Right atrium auricular region (tissue), 2 donors: ENCODE measurements at regions not wholly inside any gene's neighbourhood (a gene's known extent, or its start where the extent isn't known, plus 50 kb on each side); places are given as distances from the start of the nearest gene placed in this dataset.

ENCODE experiments used
- DNase-seq: peaks from one replicate; pipeline ENCODE4 v3.0.0-alpha.2; 2019; ENCODE audit warnings: low spot score
- H3K27ac ChIP-seq, 2 donors: fragments of 200-600 bp; sonication (generic); 1 replicate in 1 of 2; 2 replicates in 1 of 2; pipeline ENCODE4 v1.5.1; 2016 to 2019
- H3K27me3 ChIP-seq, 2 donors: fragments of 200-600 bp; sonication (generic); one replicate each; pipeline versions ENCODE4 v1.5.1 to v1.6.0; 2017 to 2019
- H3K36me3 ChIP-seq: fragments of 200-600 bp; sonication (generic); one replicate; pipeline ENCODE4 v1.5.1; 2016
- H3K4me1 ChIP-seq, 2 donors: fragments of 200-600 bp; sonication (generic); one replicate each; pipeline versions ENCODE4 v1.5.1 to v1.6.0; 2017 to 2019
- H3K4me3 ChIP-seq, 2 donors: fragments of 200-600 bp; sonication (generic); 1 replicate in 1 of 2; 2 replicates in 1 of 2; pipeline ENCODE4 v1.5.1; 2017 to 2019; ENCODE audit warnings: mild to moderate bottlenecking in 1 of 2, moderate library complexity in 1 of 2
- H3K9me3 ChIP-seq, 2 donors: fragments of 200-600 bp; sonication (generic); one replicate each; pipeline ENCODE4 v1.5.1; 2019
- TF ChIP-seq, protein P1 (sequence below), 2 donors: fragments of 200-600 bp; sonication (generic); IDR thresholded peaks; one replicate each; pipeline ENCODE4 v1.5.1; 2019; ENCODE audit warnings: antibody characterized with exemption in 2 of 2

DNA sequence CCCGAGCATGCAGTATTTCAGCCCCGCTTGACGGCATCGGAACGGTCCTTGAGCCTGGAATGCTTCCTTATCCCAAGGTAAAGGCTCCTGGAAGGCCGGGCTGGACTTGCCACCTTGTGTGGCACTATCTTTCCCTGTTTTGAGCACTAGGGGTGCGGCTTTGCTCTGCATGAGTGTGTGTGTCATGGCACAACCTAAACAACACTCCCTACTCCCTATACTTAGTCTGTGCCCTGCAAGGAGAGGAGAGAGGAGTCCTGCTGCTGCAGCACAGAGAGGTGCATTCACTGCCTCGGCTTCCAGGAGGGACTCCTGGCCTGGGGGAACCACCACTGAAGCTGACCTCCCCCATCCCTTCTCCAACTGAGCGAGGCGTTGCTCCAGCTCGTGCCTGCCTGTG is 60.4 kb upstream of the BACE2 start:
- no peaks in the 10 kb centered on the region for H3K4me1 ChIP-seq
- H3K27ac ChIP-seq, result no peak overlapping the region
- DNase-seq, result no peak
- H3K27me3 ChIP-seq, result no peaks in the 10 kb centered on the region
- TF ChIP-seq, protein P1, sequence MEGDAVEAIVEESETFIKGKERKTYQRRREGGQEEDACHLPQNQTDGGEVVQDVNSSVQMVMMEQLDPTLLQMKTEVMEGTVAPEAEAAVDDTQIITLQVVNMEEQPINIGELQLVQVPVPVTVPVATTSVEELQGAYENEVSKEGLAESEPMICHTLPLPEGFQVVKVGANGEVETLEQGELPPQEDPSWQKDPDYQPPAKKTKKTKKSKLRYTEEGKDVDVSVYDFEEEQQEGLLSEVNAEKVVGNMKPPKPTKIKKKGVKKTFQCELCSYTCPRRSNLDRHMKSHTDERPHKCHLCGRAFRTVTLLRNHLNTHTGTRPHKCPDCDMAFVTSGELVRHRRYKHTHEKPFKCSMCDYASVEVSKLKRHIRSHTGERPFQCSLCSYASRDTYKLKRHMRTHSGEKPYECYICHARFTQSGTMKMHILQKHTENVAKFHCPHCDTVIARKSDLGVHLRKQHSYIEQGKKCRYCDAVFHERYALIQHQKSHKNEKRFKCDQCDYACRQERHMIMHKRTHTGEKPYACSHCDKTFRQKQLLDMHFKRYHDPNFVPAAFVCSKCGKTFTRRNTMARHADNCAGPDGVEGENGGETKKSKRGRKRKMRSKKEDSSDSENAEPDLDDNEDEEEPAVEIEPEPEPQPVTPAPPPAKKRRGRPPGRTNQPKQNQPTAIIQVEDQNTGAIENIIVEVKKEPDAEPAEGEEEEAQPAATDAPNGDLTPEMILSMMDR (IDR thresholded peaks at IDR 0.05), result no peak
- no peaks in the 10 kb centered on the region for H3K36me3 ChIP-seq
- H3K9me3 ChIP-seq, result no peaks in the 10 kb centered on the region
- no peak overlapping the region for H3K4me3 ChIP-seq

DNA sequence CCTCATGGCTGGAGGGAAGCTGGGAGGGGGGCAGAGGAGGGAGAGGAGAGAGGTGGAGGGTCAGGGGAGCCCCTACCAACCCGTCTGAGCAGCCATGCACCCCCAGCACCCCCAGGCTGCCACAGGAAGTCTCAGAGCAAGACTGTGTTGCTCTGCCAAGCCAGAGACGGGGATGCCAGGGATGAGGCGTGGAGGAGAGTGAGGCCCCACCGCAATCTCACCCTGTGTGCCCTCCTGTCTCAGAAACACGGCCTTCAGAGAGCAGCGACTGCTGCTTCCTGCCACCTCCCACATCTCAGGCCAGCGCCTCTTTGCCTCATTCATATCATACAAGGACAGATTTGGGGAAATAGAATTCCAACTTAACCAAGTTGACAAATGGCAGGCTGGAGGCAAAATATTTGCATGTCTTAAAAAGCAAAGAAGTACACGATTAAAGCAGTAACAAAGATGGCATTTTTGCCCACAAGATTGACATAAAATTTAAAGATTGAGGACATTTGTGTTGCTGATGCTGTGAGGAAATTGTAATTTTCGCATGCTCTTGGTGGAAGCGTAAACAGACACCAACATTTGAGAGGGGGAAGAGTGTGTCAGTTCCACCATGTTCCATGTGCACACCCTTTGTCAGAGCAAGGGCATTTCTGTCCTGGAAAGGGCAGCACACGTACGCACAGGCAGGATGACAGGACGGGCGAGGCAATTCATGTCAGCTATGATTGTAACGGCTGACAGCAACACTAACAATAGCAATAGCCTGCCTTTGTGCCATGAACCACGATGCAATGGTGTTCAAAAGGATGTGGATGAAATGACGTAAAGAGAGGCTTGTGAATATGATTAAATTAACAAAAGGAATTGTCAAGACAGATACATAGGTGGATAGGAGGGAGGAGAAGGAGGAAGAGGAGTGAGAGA is 59.0 kb upstream of the BACE2 start:
- no peaks in the 10 kb centered on the region for H3K9me3 ChIP-seq
- H3K36me3 ChIP-seq, result no peaks in the 10 kb centered on the region
- TF ChIP-seq, protein P1 (IDR thresholded peaks at IDR 0.05), result no peak
- H3K27ac ChIP-seq, result no peak overlapping the region
- no peak overlapping the region for H3K4me3 ChIP-seq
- peaks cover 0 to 10% of the 10 kb centered on the region in 2 donors for H3K4me1 ChIP-seq
- H3K27me3 ChIP-seq, result no peaks in the 10 kb centered on the region
- DNase-seq, result no peak

DNA sequence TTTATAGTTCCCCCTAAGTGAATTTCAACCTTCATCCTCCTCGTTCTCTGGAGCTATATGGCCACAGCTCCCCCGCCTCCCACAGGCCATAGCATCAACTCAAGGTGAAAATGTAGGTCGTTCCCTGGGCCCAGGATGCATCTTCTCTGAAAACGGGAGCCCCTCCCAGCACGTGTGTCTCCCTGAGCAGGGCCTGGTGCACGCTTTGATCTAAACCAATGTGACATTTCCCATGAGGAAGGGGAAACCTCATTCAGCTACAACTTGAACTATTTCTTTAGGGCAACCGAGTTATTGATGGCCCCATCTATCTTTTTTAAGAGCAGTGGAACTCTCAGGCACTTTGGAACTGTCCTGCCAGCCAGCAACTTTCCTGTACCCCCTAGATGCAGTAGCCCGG is 57.8 kb upstream of the BACE2 start:
- no peak overlapping the region for H3K4me3 ChIP-seq
- H3K27me3 ChIP-seq, result no peaks in the 10 kb centered on the region

DNA sequence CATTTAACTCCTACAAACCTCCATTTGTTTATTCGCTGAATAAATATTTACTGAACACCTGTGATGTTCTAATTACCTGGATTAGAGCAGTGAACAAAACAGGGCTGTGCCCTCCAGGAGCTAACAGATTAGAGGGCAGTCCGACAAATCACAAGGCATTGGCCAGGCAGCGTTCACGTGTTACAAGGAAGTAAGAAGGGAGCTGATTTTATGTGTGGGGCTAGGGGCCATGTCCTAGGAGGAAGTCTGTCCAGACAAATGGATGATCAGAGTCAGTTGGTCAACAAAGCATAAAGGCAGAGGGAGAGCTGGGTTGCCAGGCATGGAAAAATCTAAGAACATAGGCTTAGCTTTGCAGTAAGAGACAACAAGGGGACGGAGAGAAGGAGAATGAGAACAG is 57.3 kb upstream of the BACE2 start:
- no peak overlapping the region for H3K4me3 ChIP-seq
- TF ChIP-seq, protein P1 (IDR thresholded peaks at IDR 0.05), result no peak
- no peak overlapping the region for H3K27ac ChIP-seq
- H3K27me3 ChIP-seq, result no peaks in the 10 kb centered on the region
- H3K36me3 ChIP-seq, result no peaks in the 10 kb centered on the region
- DNase-seq, result no peak
- no peaks in the 10 kb centered on the region for H3K9me3 ChIP-seq
- H3K4me1 ChIP-seq, result peaks cover 0 to 10% of the 10 kb centered on the region in 2 donors

More for the DNA sequence above, 57.8 kb upstream of the BACE2 start:
- no peak for DNase-seq
- peaks cover 0 to 10% of the 10 kb centered on the region in 2 donors for H3K4me1 ChIP-seq
- TF ChIP-seq, protein P1 (IDR thresholded peaks at IDR 0.05), result no peak
- H3K36me3 ChIP-seq, result no peaks in the 10 kb centered on the region
- no peaks in the 10 kb centered on the region for H3K9me3 ChIP-seq
- no peak overlapping the region for H3K27ac ChIP-seq

DNA sequence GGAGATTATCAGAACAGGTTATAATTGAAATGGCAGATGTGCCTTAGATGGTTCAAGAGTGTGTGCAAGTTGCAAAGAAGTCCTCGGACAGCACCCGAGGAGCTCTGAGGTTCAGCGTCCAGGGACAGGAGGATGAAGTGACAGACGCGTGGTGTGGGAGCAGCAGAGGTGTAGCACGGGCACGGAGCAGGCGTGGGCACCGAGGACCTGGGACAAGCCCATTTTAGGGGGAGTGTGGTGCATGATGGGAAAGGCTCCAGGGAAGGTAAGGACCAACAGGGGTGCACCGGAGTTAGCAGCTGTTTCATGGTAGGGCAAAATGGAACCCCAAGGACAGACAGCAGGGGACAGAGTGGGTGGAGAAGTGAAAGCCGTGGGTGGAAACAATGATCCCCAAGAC is 56.3 kb upstream of the BACE2 start:
- Histone ChIP-seq H3K4me1 (peaks cover 0 to 10% of the 10 kb centered on the region in 2 donors), H3K9me3 (no peaks in the 10 kb centered on the region), H3K27ac (no peak overlapping the region), H3K4me3 (no peak overlapping the region), H3K27me3 (no peaks in the 10 kb centered on the region), H3K36me3 (no peaks in the 10 kb centered on the region)
- TF ChIP-seq, protein P1 (IDR thresholded peaks at IDR 0.05), result no peak
- DNase-seq, result no peak
